Natural killer cell (primary cell): ENCODE measurements at regions not wholly inside any gene's neighbourhood (a gene's known extent, or its start where the extent isn't known, plus 50 kb on each side); places are given as distances from the start of the nearest gene placed in this dataset.

ENCODE experiments used
- ATAC-seq, 3 donors: fragments of 150-1000 bp in 2 of 3; fragments of 200-7000 bp in 1 of 3; cut with Tn5 transposase; 1 replicate in 1 of 3; 2 replicates in 2 of 3; pipeline ENCODE4 v1.10.0; 2021; ENCODE audit warnings: mild to moderate bottlenecking in 2 of 3, moderate library complexity in 2 of 3
- DNase-seq, 2 donors: peaks; one replicate each; pipeline versions ENCODE4 v3.0.0 to v3.0.0-alpha.2; 2013 to 2021; ENCODE audit warnings: mixed read lengths in 1 of 2
- H3K27ac ChIP-seq: one replicate; pipeline ENCODE4 v1.5.1; 2013; ENCODE audit warnings: mild to moderate bottlenecking, low read length
- H3K27me3 ChIP-seq: one replicate; pipeline ENCODE4 v1.6.1; 2013; ENCODE audit warnings: low read length; ENCODE audit not compliant: control insufficient read depth, insufficient read depth
- H3K36me3 ChIP-seq: one replicate; pipeline ENCODE4 v1.6.1; 2013; ENCODE audit warnings: low read length; ENCODE audit not compliant: control insufficient read depth, insufficient read depth
- H3K4me1 ChIP-seq: one replicate; pipeline ENCODE4 v1.6.1; 2013; ENCODE audit warnings: low read length; ENCODE audit not compliant: control insufficient read depth, insufficient read depth
- H3K4me3 ChIP-seq: one replicate; pipeline ENCODE4 v1.5.1; 2013; ENCODE audit warnings: low read length
- H3K9me3 ChIP-seq: one replicate; pipeline ENCODE4 v1.6.1; 2013; ENCODE audit warnings: low read length; ENCODE audit not compliant: control insufficient read depth, insufficient read depth
- H3K27ac Mint-ChIP-seq, 2 donors: one replicate each; pipeline ENCODE4 v1.8.0; 2022; ENCODE audit warnings: mild to moderate bottlenecking in 2 of 2, mixed read lengths in 2 of 2, moderate library complexity in 1 of 2
- H3K27me3 Mint-ChIP-seq, 2 donors: one replicate each; pipeline ENCODE4 v1.8.0; 2022; ENCODE audit warnings: low read depth in 2 of 2, mixed read lengths in 2 of 2
- H3K36me3 Mint-ChIP-seq: one replicate; pipeline ENCODE4 v1.8.0; 2022; ENCODE audit warnings: mixed read lengths
- H3K4me1 Mint-ChIP-seq, 2 donors: one replicate each; pipeline ENCODE4 v1.8.0; 2022; ENCODE audit warnings: mixed read lengths in 2 of 2
- H3K4me3 Mint-ChIP-seq: one replicate; pipeline ENCODE4 v1.8.0; 2022; ENCODE audit warnings: mild to moderate bottlenecking, moderate library complexity, mixed read lengths
- H3K9me3 Mint-ChIP-seq, 2 donors: one replicate each; pipeline ENCODE4 v1.8.0; 2022; ENCODE audit warnings: mixed read lengths in 2 of 2
- CTCF ChIP-seq: fragments of 200-600 bp; IDR thresholded peaks from one replicate; pipeline ENCODE4 v1.8.0; 2022; ENCODE audit warnings: antibody characterized with exemption
- WGBS: methylation state at CpG from one replicate; pipeline ENCODE4 v1.1.7; 2013; ENCODE audit warnings: missing lambda C conversion rate; ENCODE audit not compliant: insufficient coverage; 5-methylcytosine and 5-hydroxymethylcytosine counted together
- intact Hi-C: fragments of 100-400 bp; cut with micrococcal nuclease; formaldehyde crosslinking; loops from one replicate; pipeline ENCODE4 v1.14.2; 2022

DNA sequence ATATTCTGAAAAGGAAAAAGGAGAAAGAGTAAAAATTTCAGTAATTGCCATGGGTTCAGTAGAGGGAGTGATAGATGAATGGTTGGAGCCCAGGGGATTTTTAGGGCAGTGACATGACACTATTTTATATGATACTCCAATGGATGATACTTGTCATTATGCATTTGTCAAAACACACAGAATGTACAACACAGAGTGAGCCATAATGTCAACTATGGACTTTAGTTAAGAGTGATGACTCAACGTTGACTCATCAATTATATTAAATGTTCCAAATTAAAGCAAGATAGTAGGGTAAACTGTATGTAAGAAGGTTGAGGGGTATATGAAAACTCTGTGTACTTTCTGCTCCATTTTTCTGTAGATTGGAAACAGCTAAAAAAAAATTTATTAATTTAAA, 586.4 kb downstream of the TAF11L14 start:
- H3K4me1 ChIP-seq: no peaks in the 10 kb centered on the region
- no peaks in the 10 kb centered on the region for H3K36me3 ChIP-seq
- H3K27ac Mint-ChIP-seq: no peak overlapping the region
- no peaks in the 10 kb centered on the region for H3K27me3 ChIP-seq
- WGBS: no CpG with 5 or more reads among the region's 1 CpG
- no peak for TF ChIP-seq CTCF
- no peak for DNase-seq
- no peaks in the 10 kb centered on the region for H3K9me3 ChIP-seq
- peaks cover 21 to 28% of the 10 kb centered on the region in 2 donors for H3K9me3 Mint-ChIP-seq
- no peaks in the 10 kb centered on the region for H3K27me3 Mint-ChIP-seq
- ATAC-seq: no peak
- intact Hi-C loops: no loop called here
- H3K4me3 Mint-ChIP-seq: no peak overlapping the region
- no peak overlapping the region for H3K4me3 ChIP-seq
- H3K27ac ChIP-seq: no peak overlapping the region
- no peaks in the 10 kb centered on the region for H3K4me1 Mint-ChIP-seq
- H3K36me3 Mint-ChIP-seq: peaks cover 14% of the 10 kb centered on the region

DNA sequence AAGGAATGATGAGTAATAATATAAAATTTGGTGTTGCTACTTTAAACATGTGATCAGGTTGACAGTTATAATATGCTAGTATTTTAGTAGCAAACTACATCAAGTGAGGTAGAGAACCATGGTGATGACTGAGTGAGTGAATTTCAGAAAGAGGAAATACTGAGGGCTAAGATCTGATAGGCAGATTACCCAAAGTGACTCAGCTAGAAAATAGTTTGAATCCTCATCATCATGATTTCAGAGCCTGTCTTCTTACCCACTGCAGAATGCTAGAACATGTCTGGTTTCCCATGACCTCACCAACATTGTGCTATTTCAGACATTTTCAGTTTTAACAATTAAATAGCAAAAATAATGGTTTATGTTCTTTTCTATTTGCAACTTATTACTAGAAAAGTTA, 602.1 kb downstream of the TAF11L14 start:
- TF ChIP-seq CTCF: no peak
- H3K4me1 Mint-ChIP-seq: no peaks in the 10 kb centered on the region
- Histone ChIP-seq H3K36me3 (no peaks in the 10 kb centered on the region), H3K27me3 (no peaks in the 10 kb centered on the region), H3K4me3 (no peak overlapping the region), H3K9me3 (no peaks in the 10 kb centered on the region), H3K4me1 (no peaks in the 10 kb centered on the region), H3K27ac (no peak overlapping the region)
- no peak for DNase-seq
- H3K27me3 Mint-ChIP-seq: no peaks in the 10 kb centered on the region
- intact Hi-C loops: no loop called here
- peaks cover 7 to 11% of the 10 kb centered on the region in 2 donors for H3K9me3 Mint-ChIP-seq
- no peaks in the 10 kb centered on the region for H3K36me3 Mint-ChIP-seq
- H3K27ac Mint-ChIP-seq: no peak overlapping the region
- no peak for ATAC-seq
- no peak overlapping the region for H3K4me3 Mint-ChIP-seq

- H3K4me3 ChIP-seq: no peak overlapping the region
- no peaks in the 10 kb centered on the region for H3K9me3 ChIP-seq
- H3K4me3 Mint-ChIP-seq: no peak overlapping the region
- no peak overlapping the region for H3K27ac Mint-ChIP-seq
- H3K36me3 Mint-ChIP-seq: no peaks in the 10 kb centered on the region
- intact Hi-C loops: no loop called here
- H3K27me3 Mint-ChIP-seq: no peaks in the 10 kb centered on the region
- H3K27me3 ChIP-seq: no peaks in the 10 kb centered on the region
- no peak overlapping the region for H3K27ac ChIP-seq
- no peaks in the 10 kb centered on the region for H3K4me1 Mint-ChIP-seq
- no peaks in the 10 kb centered on the region for H3K36me3 ChIP-seq
- peaks cover 7 to 15% of the 10 kb centered on the region in 2 donors for H3K9me3 Mint-ChIP-seq
- DNase-seq (no peak), ATAC-seq (no peak)
- no CpG with 5 or more reads among the region's 2 CpGs for WGBS
- H3K4me1 ChIP-seq: no peaks in the 10 kb centered on the region
- TF ChIP-seq CTCF: no peak
These were observed 604.1 kb downstream of the TAF11L14 start for GRCh38 chr5:18238321-18238720.

DNA sequence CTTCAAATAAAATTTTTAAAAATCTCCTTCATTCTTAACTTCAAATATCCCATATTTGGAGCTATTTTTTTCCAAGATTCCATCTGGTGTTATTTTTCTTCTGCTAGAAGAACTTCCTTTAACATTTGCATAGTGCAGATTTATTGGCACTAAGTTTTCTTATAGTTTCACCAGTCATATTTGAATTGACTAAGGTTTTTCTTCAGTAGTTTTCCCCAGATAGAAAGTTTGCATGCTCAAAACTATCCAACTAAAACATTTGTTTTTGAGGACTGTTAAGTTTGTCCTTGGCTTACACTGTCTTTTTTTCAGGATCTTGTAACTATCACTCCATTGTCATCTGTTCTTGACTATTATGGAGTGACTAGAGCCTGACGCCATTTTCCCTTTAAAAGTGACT, 606.7 kb downstream of the TAF11L14 start:
- H3K27ac Mint-ChIP-seq: no peak overlapping the region
- H3K9me3 Mint-ChIP-seq: peaks cover 13 to 19% of the 10 kb centered on the region in 2 donors
- H3K4me3 Mint-ChIP-seq: no peak overlapping the region

More for the DNA sequence above, 606.7 kb downstream of the TAF11L14 start:
- Histone ChIP-seq H3K36me3 (no peaks in the 10 kb centered on the region), H3K27ac (no peak overlapping the region), H3K4me1 (no peaks in the 10 kb centered on the region), H3K27me3 (no peaks in the 10 kb centered on the region), H3K9me3 (no peaks in the 10 kb centered on the region), H3K4me3 (no peak overlapping the region)
- DNase-seq: no peak
- H3K36me3 Mint-ChIP-seq: no peaks in the 10 kb centered on the region
- WGBS: no CpG with 5 or more reads among the region's 1 CpG
- H3K27me3 Mint-ChIP-seq: no peaks in the 10 kb centered on the region
- TF ChIP-seq CTCF: no peak
- intact Hi-C loops: no loop called here
- no peaks in the 10 kb centered on the region for H3K4me1 Mint-ChIP-seq
- ATAC-seq: no peak
